ENCODE measurements at regions not wholly inside any gene's neighbourhood (a gene's known extent, or its start where the extent isn't known, plus 50 kb on each side); places are given as distances from the start of the nearest gene placed in this dataset.

DNA sequence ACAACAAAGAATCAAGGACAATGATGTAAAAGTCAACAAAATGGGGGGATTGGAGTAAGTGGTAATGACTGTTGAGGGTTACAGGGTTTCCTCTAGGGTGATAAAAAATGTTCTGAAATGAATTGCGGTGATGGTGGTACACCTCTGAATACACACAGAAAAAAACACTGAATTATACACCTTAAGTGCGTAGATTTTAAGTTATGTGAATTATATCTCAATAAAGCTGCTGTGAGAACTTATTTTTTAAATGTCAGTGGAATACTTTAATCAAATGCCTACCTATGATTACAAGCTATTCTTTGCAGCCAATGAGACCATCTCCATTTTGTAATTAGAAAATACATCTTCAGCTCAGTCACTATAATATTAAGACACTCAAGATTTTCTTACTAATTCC is 53.5 kb downstream of the ZNF608 start:
- TF ChIP-seq CTCF (IDR thresholded peaks at IDR 0.05 in 4 of 5, conservative IDR thresholded peaks at IDR 0.05 in 1 of 5) (no peak), POLR2A (IDR thresholded peaks at IDR 0.05) (no peak)

Data from gastrocnemius medialis (tissue), 4 donors.